HG03460 (cell line): ENCODE measurements at regions not wholly inside any gene's neighbourhood (a gene's known extent, or its start where the extent isn't known, plus 50 kb on each side); places are given as distances from the start of the nearest gene placed in this dataset.
"Not testable (repeated sequence)": the region's sequence is repeated elsewhere in the genome, so short reads cannot be mapped to it uniquely, and the experiment has no call there.

ENCODE experiments used
- ATAC-seq: cut with Tn5 transposase; IDR thresholded peaks from one replicate; pipeline ENCODE4 v1.9.1; 2021; ENCODE audit not compliant: unreplicated experiment

DNA sequence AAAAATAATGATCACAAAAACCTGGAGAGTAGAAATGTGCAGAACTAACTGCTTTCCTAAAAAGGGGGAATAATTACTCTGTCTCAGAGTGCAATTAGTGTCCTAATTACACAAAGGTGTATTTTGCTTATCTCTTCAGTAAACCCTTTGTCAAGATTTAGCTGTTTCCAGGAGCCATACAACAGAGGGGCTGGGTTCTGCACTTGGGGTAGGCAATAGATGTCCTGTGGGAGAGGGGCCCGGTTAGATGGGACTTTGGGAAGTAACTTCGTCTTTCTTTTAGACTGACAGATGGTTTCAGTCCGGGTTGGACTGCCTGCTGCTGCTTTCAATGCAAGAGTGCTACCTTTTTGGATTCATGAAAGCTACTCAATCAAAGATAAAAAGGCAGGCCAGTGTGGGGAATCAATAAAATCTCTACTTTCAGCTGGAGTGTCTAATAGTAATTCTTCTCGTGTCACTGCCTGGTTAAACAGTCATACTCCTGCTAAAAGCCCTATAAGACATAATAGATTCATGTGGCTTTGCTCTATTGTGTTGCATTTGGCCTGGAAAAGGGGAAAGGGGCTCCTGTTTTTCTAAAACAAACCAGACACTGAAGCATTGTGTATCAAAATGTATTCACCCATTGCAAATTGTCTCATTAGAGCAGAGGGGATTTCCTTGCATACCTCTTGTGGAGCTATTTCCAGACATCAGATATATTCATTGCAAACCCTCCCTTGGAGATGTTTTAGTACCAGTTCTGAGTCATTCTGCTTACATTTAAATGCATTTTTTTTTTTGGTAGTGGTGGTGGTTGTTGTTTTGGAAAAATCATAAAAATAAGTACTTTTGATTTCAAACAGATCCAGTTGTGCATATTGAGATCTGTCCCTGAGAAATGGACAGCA is 83.3 kb upstream of the PCDH8 start:
- no peak for ATAC-seq

DNA sequence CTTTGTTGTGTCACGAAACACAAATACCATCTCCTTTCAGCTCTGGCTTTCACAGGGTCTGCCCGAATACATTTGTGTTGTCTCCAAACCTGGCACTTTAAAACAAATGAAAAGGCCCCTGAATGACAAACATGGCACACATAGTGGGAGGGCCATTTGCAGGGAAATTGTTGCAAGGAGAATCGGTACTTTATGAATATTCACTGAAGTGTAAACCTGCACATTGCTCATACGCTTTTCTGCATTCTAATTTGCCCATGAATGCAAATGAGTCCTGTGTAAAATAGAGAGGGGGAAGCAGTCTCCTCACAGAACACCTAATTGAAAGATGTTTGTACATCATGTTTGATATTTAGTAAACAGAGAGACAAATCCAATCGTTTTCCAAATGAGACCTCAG is 82.7 kb upstream of the PCDH8 start:
- ATAC-seq = no peak

DNA sequence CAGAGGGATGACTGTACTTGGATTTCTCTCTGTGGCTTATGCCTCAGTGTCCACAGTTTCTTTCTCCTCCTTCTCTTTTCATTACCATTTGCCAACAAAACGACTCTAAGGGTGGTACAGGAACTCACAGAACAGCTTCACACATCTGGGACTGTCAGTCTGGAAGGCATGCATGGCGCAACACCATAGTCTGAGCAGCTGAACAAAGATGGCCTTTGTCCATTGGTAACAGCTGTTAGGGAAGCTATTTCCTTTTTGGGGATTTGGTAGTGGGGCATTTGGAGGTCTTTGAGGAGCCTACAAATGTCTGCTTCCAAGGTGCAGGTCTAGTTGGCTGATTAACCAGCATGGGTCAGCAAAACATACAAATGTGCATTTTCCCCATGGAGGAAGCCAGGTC is 81.4 kb upstream of the PCDH8 start:
- ATAC-seq = no peak

DNA sequence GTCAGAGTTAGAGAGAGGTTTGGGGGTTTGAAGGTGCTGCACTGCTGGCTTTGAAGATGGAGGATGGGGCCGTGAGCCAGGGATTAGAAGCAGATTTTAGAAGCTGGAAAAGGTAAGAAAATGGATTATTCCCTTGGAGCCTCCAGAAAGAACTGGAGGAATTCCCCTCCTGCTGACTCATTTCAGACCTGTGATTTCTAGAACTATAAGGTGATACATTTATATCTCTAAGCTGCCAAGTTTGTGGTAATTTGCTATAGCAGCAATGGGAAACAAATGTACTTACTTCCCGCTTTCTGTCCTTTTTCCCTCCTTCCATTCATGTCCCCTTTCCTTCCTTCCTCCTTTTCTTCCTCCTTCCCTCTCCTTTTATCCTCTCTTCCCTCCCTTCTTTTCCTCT is 78.5 kb upstream of the PCDH8 start:
- ATAC-seq = no peak

DNA sequence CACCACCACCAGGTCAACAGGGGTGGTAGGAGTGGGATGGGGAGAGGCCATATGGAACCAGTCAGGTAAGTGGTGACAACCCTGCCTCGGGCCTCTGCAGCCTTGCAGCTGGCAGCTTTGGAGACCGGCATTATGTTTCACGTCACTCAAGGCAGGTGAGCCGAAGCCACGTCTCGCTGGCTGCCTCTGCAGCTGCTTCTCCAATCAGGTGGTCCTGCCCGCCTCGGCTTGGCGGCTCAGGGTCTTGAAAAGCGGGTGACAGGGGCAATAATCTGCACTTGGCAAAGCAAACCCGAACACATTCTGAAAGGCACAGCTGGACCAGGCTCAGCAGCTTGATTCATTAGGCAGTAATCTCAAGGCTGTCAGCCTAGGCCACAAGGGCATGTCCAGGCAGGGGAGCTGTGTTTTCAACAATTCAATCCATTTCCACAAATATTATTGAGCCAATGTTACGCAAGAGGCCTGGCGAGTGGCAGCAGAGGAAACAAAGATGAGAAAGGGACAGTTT is 77.4 kb upstream of the PCDH8 start:
- no peak for ATAC-seq

DNA sequence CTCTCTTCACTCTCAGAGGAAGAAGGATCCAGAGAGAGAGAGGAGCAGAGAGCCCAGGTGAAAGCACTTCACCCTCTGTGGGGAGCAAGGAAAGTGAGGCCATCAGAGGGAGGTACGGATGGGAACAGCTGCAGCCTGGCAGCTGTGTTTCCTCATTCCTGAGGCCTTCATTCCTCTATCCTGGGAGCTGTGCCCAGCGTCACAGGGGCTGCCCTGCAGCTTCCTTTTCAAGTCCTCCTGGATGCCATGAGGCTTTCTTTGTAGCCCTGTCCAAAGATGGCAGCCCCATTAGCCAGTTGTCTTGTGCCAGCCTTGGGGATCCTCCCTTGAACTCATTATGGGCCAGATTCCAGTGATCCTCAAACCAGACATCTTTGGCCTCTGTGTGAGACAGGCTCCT is 76.8 kb upstream of the PCDH8 start:
- ATAC-seq = no peak

DNA sequence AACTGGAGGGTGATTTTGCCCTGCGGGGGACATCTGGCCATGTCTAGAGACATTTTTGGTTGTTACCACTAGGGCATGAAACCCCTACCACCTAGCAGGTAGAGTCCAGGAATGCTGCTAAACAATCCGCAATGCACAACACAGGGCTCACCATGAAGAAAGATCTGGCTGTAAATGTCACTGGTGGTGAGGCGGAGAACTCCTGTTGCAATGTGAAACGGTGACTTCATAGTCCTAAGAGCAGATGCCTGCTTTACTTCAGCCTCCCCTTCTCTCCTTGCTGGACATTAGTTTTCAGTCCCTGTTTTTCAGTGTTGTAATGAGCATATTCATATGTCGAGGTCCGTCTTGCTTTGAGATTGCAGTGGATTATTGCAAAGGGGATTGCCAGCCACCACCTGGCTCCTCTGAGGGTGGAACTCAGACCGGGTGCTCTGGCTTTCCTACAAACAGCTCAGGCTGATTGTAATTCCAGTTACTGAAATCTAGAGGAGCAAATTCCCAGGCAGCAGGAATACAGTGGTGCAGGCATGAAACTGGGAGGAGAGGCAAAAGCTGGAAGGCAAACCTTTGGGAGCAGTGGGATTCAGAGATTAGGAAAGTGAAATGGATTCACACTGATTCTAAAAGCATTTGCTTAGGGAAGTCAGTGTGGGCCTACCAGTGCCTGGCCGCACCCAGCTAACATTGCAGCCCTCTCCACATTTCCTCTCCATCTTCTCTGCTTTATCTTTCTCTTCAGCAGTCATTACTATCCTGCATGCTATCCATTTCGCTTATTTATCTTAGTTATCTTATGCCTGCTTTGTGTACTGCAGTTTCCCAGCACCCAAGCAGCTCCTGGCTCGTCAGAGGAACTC is 76.1 kb upstream of the PCDH8 start:
- no peak for ATAC-seq

DNA sequence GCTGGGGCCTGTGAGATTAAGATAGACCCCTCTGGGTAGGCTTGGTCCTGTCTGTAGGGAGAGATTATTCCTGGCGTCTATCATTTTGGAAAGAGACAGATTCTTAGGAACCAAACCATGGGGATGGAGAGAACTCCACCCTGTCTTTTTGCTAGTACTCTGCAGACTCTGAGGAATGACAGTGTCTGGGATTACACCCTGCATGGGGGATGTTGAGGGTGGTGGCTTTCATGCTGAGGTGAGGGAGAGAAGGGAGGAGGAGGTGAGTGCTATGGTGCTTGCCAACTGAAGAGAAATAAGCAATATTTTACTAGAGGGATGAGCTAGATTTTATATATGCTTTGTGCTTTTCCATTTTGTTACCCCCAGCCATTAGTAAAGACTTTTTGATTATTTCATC is 74.5 kb upstream of the PCDH8 start:
- no peak for ATAC-seq

DNA sequence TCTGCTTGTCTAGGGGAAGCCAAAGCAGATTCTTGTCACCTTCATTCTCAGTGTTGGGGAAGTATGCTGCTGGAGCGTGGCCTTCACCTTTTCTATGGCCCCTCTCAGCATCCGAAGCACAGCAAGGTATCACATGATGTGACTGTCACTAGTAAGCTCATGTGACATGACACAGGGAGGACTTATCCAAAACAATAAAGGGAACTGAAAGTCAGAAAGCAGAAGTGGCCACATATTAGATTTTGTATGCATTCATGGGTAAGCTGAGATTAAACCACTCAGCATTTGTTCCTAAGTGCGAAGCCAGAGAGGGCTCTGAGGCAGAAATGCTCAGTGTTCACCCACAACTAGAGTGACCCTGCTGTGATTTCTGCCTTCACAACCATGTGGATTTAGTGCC is 72.8 kb upstream of the PCDH8 start:
- ATAC-seq = peak; percentile 96

DNA sequence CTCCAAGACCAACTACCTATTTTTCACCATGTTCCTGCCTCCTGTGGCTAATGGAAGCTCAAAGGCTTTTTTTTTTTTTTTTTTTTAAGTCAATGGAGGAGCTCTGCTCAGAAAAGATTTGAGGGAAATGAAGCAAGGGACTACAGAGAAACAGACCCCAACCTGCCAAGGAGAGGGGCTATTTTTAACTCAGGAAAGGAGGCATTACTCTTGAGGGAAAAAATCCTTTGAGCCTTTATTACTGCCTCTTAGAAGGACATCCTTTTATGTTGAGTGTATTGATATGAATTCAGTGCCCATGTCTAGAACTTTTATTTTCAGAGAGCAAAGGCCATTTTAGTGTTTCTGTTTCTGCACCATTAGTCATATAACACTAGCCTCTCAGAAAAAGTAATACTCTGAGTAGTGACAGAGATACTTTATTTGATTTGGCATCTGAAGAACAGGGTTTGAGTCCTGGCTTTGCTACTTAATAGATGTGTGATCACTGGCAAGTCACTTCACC is 68.1 kb upstream of the PCDH8 start:
- no peak for ATAC-seq

DNA sequence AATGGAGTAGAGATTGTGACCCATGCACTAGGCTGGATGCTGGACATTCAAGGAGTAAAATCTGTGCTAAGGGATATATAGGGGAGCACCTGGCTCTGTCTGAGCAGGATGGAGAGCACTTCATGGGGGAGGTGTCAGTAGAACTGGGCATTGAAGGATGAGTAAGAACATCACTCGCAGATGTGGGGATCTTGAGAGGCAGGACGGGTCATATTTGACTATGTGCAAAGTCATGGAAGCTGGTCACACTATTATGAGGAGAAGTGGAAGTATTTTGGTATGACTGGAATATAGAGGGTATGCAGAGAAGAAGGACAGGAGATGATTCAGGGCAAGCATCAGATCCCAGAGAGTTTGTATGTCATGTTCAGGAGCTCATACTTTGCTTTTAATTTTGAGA is 62.9 kb upstream of the PCDH8 start:
- ATAC-seq = no peak

DNA sequence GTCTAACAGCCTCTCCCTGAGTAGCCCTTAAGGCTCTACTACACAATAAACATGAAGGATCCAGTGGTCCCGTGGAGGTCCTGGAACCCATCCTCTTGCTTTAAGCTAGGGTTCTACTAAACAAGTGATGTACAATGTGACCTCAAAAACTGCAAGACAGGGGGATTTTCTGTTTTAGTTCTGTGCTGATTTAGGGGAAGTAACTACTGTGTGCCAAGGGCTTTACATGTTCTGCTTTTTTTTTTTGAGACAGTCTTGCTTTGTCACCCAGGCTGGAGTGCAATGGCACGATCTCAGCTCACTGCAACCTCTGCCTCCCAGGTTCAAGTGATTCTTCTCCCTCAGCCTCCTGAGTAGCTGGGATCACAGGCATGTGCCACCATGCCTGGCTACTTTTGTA is 61.9 kb upstream of the PCDH8 start:
- not testable (repeated sequence) for ATAC-seq

DNA sequence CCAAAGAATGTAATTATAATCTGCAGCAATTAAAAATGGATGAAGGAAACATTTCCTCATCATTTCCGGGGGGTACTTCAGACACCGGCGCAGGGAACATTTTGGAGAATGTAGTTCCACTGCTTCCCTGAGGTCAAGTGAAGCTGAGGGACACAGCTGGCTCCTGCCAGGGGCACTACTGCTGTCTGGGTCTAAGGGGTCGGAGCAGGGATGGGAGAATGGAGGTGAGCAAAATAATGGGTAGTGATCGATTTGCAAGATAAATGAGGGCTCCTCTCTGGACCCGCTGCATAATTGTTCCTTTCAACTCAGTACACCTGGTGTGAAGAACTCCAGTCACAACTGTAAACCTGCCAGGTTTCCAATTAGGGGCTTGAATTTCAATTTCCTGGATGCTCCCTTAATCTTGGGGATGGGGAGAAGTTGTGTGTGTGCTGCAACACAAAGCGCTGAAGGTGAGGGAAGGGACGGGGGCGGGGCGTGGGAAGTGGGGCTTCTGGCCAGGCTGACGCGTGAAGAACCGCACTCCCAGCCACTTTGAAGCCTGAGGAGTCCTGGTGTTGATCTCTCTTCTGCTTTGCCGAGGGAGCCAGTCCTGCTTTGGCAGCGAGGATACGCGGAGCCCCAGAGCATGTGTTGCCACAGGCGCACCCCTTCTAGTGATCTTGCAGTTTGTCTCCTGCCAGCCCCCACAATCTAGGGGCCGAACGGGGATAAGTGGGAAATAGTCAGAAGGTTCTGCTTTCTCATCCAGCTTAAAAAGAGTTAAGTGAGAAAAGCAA is 57.9 kb upstream of the PCDH8 start:
- ATAC-seq = no peak

DNA sequence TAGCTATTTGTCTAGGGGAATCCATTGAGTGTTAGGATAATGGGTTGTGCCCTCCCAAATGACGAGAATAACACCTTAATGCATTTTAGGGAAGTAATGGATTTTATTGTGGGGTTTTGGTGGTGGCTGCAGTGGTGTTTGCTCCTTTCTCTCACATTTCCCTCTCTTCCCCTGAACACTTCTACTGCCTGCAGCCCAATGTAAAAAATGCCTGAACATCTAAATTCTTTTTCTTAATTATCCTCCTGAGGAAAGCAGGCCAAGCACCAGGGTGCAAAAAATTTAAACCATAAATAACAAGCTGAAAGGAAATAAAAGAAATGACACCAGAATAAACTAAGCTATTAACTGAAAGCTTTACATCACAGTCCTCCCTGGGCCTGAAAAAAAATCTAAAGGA is 57.3 kb upstream of the PCDH8 start:
- no peak for ATAC-seq

DNA sequence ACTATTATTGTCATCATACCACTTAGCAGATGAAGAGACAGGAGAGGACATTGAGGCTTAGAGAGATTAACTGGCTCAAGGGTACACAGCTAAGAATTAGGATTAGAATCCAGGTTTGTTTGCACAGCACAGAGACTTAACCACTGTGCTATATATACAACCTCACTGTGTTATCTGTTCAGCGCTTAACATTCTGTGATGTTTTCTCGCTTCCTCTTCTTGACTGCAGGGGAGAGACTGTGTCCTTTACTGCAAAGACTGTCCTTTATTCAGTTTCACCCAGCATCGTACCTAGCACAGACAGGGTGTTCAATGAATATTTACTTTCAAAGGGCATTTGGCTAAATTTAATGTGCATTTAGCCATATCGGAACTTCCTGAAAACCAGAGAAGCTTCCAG is 54.9 kb upstream of the PCDH8 start:
- ATAC-seq = peak; percentile 72

DNA sequence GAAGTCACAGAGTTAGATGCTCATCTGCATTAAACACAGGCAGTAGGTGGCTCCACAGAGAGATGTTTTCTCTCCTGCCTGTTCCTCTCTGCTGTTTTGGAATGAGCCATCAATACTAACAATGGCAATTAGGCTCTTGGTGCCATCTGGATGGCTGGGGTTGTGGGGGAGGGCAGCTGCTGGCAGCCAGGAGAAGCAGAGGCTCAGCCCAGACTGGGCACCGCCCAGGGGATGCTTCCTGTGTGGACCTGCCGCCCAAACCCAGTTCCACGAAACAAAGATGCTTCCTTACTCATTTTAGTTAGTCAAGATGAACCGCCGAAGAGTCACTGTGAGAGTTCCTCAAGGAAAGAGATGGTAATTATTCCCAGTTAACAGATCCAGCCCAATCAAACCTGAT is 50.8 kb upstream of the PCDH8 start:
- ATAC-seq = no peak
